Hepatocyte (in vitro differentiated cells): ENCODE measurements at regions not wholly inside any gene's neighbourhood (a gene's known extent, or its start where the extent isn't known, plus 50 kb on each side); places are given as distances from the start of the nearest gene placed in this dataset.

ENCODE experiments used
- EZH2 ChIP-seq: fragments of 200-600 bp; sonication (generic); IDR thresholded peaks from 2 replicates; pipeline ENCODE4 v1.6.1; 2016; ENCODE audit warnings: antibody characterized with exemption, mild to moderate bottlenecking, borderline replicate concordance
- TF ChIP-seq, protein P1 (sequence below): fragments of 200-600 bp; sonication (generic); IDR thresholded peaks from 2 replicates; pipeline ENCODE4 v1.5.1; 2016; ENCODE audit warnings: antibody characterized with exemption, mild to moderate bottlenecking; ENCODE audit not compliant: poor library complexity

DNA sequence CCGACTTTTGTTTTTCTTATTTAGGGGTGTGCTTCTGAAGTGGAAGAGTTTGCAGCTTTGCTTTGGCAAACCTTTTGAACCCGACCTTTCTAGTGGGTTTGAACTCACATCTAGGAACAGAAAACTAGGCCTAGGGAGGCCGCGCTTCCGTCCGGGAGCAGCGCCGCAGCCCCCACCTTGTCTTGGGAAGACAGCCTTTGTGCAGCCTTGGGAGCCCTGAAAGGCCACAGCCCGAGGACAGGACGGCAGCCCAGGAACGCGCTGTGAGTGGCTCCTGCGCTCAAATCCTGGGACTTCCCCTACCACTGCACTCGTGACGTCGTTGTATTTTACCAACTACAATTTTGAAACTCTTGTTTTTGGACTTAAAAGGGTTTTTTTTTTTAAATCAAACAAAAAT lies 53.7 kb upstream of the ZNF267 start:
- TF ChIP-seq, protein P1, sequence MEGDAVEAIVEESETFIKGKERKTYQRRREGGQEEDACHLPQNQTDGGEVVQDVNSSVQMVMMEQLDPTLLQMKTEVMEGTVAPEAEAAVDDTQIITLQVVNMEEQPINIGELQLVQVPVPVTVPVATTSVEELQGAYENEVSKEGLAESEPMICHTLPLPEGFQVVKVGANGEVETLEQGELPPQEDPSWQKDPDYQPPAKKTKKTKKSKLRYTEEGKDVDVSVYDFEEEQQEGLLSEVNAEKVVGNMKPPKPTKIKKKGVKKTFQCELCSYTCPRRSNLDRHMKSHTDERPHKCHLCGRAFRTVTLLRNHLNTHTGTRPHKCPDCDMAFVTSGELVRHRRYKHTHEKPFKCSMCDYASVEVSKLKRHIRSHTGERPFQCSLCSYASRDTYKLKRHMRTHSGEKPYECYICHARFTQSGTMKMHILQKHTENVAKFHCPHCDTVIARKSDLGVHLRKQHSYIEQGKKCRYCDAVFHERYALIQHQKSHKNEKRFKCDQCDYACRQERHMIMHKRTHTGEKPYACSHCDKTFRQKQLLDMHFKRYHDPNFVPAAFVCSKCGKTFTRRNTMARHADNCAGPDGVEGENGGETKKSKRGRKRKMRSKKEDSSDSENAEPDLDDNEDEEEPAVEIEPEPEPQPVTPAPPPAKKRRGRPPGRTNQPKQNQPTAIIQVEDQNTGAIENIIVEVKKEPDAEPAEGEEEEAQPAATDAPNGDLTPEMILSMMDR: no peak
- no peak for TF ChIP-seq EZH2
